Liver (tissue), 2 donors: ENCODE measurements at regions not wholly inside any gene's neighbourhood (a gene's known extent, or its start where the extent isn't known, plus 50 kb on each side); places are given as distances from the start of the nearest gene placed in this dataset.

Experiments used
- CTCF ChIP-seq: fragments of 150-350 bp; IDR thresholded peaks from 2 replicates; pipeline ENCODE4 v1.5.1; 2017; ENCODE audit warnings: improper control_type of control experiment, low read depth, low read length; ENCODE audit not compliant: missing input control
- YY1 ChIP-seq: IDR thresholded peaks from 2 replicates; pipeline ENCODE4 v1.6.1; 2016; ENCODE audit warnings: antibody characterized with exemption, mild to moderate bottlenecking
- TF ChIP-seq, protein P1 (sequence below): IDR thresholded peaks from 2 replicates; pipeline ENCODE4 v1.6.1; 2016; ENCODE audit warnings: antibody characterized with exemption
- TF ChIP-seq, protein P2 (sequence below): IDR thresholded peaks from 2 replicates; pipeline ENCODE4 v1.6.1; 2016; ENCODE audit warnings: antibody characterized with exemption, mild to moderate bottlenecking
- donor health status: healthy.

DNA sequence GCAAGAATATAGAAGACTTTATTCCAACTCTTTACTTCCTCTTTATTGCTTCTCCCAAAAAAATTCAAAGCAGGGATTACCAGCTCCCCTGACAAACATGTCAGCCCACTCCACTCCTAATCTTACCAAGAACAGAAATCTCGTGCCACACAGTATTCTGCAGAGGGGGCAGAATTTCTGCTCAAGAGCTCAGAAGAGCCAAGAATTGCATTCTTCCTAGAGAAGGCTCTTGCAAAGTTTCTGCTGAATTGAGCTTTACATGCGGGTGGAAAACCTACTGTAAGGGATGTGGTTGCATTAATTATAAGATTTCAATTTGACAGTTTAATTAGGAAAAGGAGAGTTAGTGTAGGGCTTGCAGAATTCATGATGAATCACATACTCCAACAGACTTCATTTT is 428.5 kb downstream of the CETN3 start:
- TF ChIP-seq, protein P1, sequence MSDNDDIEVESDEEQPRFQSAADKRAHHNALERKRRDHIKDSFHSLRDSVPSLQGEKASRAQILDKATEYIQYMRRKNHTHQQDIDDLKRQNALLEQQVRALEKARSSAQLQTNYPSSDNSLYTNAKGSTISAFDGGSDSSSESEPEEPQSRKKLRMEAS, result no peak
- TF ChIP-seq CTCF (no peak), YY1 (no peak)
- TF ChIP-seq, protein P2, sequence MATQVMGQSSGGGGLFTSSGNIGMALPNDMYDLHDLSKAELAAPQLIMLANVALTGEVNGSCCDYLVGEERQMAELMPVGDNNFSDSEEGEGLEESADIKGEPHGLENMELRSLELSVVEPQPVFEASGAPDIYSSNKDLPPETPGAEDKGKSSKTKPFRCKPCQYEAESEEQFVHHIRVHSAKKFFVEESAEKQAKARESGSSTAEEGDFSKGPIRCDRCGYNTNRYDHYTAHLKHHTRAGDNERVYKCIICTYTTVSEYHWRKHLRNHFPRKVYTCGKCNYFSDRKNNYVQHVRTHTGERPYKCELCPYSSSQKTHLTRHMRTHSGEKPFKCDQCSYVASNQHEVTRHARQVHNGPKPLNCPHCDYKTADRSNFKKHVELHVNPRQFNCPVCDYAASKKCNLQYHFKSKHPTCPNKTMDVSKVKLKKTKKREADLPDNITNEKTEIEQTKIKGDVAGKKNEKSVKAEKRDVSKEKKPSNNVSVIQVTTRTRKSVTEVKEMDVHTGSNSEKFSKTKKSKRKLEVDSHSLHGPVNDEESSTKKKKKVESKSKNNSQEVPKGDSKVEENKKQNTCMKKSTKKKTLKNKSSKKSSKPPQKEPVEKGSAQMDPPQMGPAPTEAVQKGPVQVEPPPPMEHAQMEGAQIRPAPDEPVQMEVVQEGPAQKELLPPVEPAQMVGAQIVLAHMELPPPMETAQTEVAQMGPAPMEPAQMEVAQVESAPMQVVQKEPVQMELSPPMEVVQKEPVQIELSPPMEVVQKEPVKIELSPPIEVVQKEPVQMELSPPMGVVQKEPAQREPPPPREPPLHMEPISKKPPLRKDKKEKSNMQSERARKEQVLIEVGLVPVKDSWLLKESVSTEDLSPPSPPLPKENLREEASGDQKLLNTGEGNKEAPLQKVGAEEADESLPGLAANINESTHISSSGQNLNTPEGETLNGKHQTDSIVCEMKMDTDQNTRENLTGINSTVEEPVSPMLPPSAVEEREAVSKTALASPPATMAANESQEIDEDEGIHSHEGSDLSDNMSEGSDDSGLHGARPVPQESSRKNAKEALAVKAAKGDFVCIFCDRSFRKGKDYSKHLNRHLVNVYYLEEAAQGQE, result no peak
